ENCODE measurements at regions not wholly inside any gene's neighbourhood (a gene's known extent, or its start where the extent isn't known, plus 50 kb on each side); places are given as distances from the start of the nearest gene placed in this dataset.

- no peak for TF ChIP-seq POLR2A (IDR thresholded peaks at IDR 0.05)
- no peak for TF ChIP-seq CTCF (IDR thresholded peaks at IDR 0.05)
Observed at GRCh38 chr5:60020457-60020856, 126.9 kb upstream of the PDE4D start.
